Globus pallidus (tissue), 1 donor: ENCODE measurements at regions not wholly inside any gene's neighbourhood (a gene's known extent, or its start where the extent isn't known, plus 50 kb on each side); places are given as distances from the start of the nearest gene placed in this dataset.

Source experiments
- DNase-seq: peaks from one replicate; pipeline ENCODE4 v3.0.0-alpha.2; 2015; ENCODE audit warnings: low spot score

GRCh38 chr2:152870239-152870638 is 151.8 kb downstream of the ARL6IP6 start:
- no peak for DNase-seq

GRCh38 chr2:152867397-152867796 is 149.0 kb downstream of the ARL6IP6 start:
- no peak for DNase-seq

DNA sequence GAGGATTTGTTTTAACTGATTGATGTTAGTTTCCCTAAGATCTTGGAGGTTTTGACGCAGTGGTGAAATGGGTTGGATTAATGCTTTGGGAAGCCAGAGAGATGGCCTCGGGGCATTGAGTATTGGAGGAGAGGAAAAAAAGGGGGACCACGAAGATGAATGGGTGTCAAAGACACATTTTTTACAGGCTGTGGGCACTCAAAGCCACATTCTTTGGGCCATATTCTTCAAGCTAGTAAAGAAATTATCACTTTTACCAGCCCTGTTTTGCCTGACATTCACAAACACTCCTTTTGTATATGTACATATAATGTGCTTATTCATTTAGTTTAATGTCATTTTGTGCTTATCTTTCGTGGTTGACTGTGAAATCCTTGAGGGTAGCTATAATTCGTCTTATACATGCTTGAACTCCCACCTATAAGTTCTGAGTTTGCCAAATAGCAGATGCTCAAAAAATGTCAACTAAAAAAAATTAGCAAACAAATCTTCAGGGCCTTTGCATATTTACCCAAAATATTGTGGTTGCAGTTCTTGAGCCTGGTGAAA is 146.3 kb downstream of the ARL6IP6 start:
- DNase-seq: no peak

- DNase-seq: no peak
Measured at GRCh38 chr2:152863826-152864225, 145.4 kb downstream of the ARL6IP6 start.

DNA sequence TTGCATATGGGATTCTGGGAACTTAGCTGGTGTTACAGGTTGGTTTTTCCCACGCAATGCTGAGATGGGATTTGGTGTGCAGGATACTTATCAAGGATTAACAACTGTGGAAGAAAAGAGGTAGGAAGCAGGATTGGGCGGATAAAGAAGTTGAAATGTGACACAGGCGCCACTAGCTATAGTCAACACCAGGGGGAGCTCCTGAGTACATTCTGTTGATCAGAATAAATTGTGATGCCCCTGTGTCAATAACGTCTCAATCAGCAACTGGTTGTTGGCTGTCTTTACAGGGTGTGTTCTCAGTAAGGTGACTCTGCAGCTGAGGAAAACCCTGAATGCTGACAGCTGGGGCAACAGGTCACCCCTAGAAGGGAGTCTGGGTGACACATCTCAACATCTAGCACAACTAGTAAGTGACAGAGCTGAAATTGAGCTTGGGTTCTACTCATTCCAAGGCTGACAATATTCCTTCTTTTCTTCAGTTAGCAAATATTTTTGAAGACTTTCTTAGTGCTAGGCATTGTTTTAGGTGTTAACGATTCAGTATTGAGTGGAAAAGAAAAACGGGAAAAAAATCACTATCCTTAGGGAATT is 143.0 kb downstream of the ARL6IP6 start:
- DNase-seq: no peak

- no peak for DNase-seq
Measured at GRCh38 chr2:152858594-152859265, 140.3 kb downstream of the ARL6IP6 start.

DNA sequence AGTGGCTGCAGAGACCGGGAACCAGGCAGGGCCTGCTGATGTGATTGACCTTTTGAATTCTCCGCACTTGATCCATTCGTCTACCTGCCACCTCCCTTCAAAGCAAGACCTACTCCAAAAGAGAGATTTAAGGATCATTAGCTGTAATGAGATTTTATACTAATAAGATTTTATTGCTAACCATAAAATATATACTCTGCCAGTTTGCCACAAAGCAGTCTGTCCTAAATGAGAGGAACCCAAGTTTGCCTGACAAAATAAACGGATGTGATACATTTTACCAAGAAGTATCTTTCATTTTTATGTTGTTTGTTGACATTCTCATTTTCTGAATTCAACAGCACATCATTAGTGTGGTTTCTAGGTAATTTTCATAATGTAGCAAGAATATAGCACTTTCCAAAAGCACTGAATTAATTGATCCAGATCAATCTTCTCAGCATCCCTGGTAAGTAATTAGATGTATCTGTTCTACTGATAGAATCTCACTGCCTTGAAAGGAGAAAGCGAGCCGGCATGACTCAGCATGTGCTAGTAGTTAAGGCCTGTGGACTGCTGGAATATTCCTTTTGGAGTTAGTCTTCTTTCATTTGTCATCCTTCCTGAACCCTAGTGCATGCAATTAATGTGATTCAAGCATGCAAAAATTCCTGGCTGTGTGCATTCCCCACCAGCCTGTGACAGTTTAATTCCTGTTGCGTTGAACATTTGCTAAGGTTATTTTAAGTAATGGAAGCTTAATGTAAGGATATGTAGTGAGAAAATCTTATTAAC is 128.5 kb downstream of the ARL6IP6 start:
- DNase-seq: no peak

DNA sequence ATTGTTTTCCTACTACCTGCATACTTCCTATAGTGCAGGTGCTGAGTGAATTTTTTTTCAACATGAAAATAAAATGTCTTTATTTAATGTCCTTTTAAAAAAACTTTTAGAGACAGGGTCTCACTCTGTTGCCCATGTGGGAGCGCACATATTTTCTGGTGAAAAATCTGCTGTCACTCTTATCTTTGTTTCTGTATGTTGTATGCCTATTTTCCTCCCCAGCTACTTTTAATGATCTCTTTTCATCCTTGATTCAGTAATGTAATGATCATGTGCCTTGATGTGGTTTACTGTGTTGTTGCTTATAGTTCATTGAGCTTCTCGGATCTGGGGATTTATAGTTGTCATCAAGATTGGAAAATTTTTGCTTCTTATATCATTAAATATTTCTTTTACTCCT is 117.3 kb downstream of the ARL6IP6 start:
- no peak for DNase-seq

DNA sequence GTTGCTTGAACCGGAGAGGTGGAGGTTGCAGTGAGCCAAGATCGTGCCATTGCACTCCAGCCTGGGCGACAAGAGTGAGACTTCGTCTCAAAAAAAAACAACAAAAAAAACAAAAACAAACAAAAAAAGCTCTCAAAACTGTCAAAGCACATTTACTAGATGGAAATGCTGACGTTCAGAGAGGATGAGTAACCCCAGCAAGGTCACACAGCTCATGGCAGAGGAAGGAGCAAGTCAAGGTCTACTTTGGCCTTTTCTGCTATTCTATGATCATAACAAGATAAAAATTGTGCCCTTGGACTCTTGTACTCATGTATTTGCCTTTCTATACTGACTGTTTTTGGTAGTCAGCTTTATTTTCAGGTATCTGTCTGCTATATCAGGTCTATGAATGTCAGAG is 109.5 kb downstream of the ARL6IP6 start:
- no peak for DNase-seq

DNA sequence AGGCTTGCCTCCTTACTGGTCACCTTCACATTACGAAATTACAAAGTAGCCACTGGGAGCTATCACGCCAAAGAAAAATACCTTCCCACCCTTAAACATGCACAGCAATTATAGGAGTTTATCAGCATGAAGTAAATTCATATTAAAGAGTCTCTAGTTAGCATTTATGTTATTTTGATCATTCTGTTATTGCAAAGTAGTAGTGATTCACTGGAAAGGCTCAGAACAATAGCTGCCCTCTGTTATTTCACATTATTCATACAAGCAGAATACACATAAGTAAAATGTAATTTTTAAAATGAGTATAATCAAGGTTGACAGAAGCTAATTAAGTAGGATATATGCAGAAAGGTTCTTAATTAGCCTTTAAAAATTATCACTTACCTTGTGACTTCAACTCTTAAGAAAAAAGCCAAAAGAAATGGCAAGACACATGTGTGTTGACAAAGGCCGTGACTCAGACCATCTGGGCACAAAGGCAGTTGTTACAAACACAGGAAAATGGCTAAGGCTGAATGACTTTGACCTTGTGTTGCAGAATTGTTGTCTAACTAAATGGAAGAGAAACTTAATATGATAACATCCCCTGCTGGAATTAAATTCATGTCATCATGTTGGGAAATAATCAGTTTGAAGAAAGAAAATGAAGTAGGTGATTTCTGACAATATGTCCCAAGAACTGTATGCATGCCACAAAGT is 108.3 kb downstream of the ARL6IP6 start:
- no peak for DNase-seq

GRCh38 chr2:152825834-152826233 is 107.4 kb downstream of the ARL6IP6 start:
- DNase-seq: no peak

DNA sequence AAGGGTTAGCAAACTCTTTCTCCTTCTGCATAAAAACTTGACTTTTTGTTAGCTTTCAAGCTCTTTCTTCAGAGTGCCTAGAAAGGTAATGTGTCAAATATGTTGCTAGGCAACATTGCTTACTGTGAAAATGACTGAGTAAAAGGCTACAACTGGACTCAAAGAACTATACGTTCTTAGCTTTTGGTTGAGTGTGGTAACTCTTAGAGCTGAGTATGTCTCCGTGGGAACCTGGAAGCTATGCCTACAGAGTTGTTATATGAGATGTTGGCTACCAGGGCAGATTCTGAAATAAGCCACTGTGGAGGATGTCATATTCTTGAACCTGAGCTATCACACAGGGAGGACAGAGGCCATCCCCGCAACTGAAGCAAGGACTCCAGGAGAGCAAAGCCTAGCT is 105.5 kb downstream of the ARL6IP6 start:
- DNase-seq: no peak

DNA sequence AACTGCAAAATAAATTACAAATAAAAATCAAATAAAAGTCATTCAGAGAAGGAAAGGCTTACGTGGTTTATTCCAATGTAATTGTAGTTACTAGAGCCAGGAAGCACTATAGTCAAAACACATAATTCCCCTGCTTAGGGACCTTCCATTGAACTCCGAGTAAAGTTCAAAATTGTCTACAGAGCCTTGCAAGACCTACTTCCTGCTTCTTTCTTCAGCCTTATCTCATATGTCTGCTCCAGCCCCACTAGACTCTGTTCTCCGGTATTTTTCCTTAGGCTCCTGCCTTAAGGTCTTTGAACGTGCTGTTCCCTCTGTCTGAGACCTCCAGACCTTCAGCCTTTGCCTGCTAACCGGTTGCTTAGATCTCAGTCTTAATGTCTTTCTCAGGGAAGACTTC is 104.3 kb downstream of the ARL6IP6 start:
- no peak for DNase-seq

DNA sequence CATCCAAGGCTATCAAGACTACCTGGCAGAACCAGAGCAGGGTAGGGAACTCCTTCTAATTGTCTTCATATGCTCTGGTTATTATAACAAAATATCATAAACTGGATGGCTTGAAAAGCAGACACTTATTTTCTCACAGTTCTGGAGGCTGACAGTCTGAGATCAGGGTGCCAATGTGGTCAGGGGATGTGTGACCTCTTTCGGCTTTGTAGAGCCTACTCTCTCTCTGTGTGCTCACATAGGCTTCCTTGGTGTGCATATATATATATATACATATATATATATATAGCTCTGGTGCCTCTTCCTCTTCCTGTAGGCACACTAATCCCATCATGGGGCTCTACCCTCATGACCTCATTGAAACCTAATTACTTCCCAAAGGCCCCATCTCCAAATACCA is 101.6 kb downstream of the ARL6IP6 start:
- DNase-seq: no peak

DNA sequence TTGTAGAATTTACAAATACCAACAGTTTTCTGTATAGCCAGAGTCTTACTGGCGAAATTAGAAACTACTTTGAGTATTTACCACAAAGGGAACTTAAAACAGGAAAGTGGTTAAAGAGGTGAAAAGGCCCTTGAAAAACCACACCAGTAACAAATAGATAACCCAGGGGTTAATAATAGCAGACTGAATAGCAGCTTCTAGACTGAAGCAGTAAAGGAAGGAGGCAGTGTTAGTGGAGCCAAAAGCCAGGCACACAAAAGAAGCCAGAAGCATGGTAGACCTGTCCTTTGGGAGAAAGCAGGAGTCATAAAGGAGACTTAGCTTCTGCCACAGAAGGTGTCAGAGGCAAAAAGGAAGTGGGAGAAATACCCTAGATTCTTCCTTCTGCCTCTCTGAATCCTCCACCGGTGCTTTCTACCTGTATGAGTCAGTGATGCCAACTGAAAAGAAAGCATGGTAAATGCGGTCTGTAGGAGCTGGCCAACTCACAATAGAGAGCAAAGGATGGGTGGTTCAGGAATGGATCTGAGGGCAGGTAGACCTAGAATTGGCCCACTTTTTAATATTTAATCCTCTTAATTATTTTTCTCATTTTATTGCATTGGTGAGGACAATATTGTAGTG is 97.3 kb downstream of the ARL6IP6 start:
- no peak for DNase-seq

GRCh38 chr2:152814475-152815030 is 96.1 kb downstream of the ARL6IP6 start:
- DNase-seq: no peak

GRCh38 chr2:152813351-152813750 is 94.9 kb downstream of the ARL6IP6 start:
- DNase-seq: no peak
